DOHH2 (cell line): ENCODE measurements at regions not wholly inside any gene's neighbourhood (a gene's known extent, or its start where the extent isn't known, plus 50 kb on each side); places are given as distances from the start of the nearest gene placed in this dataset.

Experiments used
- CTCF ChIP-seq: fragments of 200-600 bp; sonication (generic); IDR thresholded peaks from one replicate; pipeline ENCODE4 v1.5.1; 2014; ENCODE audit warnings: antibody characterized with exemption, mild to moderate bottlenecking, low read depth, low read length; ENCODE audit not compliant: poor library complexity, severe bottlenecking
- EZH2phosphoT487 ChIP-seq: fragments of 200-600 bp; sonication (generic); IDR thresholded peaks from 2 replicates; pipeline ENCODE4 v1.6.1; 2017; ENCODE audit warnings: borderline replicate concordance, mild to moderate bottlenecking, antibody characterized with exemption, low read length, moderate library complexity, mixed read lengths

DNA sequence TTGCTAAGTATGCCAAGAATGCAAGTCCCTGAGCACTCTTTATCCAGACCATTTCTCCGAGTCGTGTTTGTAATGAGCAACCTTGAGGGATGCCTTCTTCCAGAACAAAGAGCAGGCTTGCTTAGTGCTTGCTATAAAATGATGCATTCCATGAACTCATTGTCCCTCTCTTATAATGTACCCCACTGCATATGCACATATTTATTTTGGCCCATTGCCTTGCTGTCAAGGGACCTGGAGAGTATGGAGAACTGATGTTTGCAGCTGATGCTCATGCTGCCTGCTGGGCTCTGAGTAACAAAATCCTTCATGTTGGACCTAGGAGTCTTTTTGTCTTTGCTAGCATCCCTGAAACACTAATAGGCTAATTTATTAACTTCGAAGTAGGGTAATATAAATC, 97.8 kb upstream of the AADACL2 start:
- TF ChIP-seq CTCF (no peak), EZH2phosphoT487 (no peak)
